ENCODE measurements at regions not wholly inside any gene's neighbourhood (a gene's known extent, or its start where the extent isn't known, plus 50 kb on each side); places are given as distances from the start of the nearest gene placed in this dataset.

DNA sequence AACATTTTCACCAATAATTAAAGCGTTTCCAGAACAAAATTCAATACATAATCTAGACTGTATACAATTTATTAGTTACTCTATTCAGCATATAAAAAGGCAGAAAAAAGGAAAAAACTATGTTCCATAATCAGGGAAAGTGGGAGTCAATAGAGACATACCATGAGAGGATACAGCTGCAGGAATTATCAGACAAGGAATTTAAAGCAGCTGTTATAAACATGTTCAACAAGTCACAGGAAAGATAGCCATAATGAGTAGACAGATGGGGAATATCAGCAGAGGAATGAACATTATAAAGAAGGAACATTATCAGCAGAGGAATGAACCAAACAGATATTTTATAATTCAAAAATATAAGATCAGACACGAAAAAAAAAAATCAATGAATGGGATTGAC is 500.6 kb upstream of the RPS6KA3 start:
- no peak overlapping the region for H3K4me3 ChIP-seq (ENCODE audit: control insufficient read depth, low read depth, low read length)
- no peak for DNase-seq (ENCODE audit: low read depth)
- TF ChIP-seq, protein P1, sequence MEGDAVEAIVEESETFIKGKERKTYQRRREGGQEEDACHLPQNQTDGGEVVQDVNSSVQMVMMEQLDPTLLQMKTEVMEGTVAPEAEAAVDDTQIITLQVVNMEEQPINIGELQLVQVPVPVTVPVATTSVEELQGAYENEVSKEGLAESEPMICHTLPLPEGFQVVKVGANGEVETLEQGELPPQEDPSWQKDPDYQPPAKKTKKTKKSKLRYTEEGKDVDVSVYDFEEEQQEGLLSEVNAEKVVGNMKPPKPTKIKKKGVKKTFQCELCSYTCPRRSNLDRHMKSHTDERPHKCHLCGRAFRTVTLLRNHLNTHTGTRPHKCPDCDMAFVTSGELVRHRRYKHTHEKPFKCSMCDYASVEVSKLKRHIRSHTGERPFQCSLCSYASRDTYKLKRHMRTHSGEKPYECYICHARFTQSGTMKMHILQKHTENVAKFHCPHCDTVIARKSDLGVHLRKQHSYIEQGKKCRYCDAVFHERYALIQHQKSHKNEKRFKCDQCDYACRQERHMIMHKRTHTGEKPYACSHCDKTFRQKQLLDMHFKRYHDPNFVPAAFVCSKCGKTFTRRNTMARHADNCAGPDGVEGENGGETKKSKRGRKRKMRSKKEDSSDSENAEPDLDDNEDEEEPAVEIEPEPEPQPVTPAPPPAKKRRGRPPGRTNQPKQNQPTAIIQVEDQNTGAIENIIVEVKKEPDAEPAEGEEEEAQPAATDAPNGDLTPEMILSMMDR (IDR thresholded peaks at IDR 0.05; ENCODE audit: control insufficient read depth, insufficient read depth, low read depth, low read length, missing control alignments), result no peak

DNA sequence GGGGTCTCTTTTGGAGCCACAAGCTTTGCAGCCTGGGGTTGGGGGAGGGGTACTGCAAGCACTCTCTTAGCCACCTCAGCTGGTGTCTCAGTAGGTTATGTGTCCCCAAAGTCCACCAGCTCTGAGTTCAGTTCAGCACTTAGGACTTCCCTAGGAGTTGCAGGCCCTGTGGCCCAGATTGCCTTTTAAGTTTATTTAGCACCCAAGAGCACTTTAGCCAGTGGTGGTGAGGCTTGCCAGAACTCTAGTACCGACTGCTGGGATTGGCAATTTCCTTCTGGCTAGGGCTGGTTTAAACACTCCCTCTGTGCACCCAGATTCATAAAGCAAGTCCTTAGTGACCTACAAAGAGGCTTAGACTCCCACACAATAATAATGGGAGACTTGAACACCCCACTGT is 489.9 kb upstream of the RPS6KA3 start:
- no peak overlapping the region for H3K4me3 ChIP-seq (ENCODE audit: control insufficient read depth, low read depth, low read length)
- TF ChIP-seq, protein P1 (IDR thresholded peaks at IDR 0.05; ENCODE audit: control insufficient read depth, insufficient read depth, low read depth, low read length, missing control alignments), result no peak
- no peak for DNase-seq (ENCODE audit: low read depth)

DNA sequence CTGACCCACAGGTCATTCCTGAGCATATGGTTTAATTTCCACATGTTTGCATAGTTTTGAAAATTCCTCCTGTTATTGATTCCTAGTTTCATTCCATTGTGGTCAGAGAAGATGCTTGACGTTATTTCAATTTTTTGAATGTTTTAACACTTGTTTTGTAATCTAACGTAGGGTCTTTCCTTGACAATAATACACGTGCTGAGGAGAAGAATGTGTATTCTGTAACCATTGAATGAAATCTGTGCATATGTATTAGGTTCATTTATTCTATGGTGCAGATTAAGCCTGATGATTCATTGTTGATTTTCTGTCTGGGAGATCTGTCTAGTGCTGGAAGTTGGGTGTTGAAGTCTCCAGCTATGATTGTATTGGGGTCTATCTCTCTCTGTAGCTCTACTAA is 486.4 kb upstream of the RPS6KA3 start:
- H3K4me3 ChIP-seq (ENCODE audit: control insufficient read depth, low read depth, low read length), result no peak overlapping the region
- TF ChIP-seq, protein P1 (IDR thresholded peaks at IDR 0.05; ENCODE audit: control insufficient read depth, insufficient read depth, low read depth, low read length, missing control alignments), result no peak
- DNase-seq (ENCODE audit: low read depth), result no peak

DNA sequence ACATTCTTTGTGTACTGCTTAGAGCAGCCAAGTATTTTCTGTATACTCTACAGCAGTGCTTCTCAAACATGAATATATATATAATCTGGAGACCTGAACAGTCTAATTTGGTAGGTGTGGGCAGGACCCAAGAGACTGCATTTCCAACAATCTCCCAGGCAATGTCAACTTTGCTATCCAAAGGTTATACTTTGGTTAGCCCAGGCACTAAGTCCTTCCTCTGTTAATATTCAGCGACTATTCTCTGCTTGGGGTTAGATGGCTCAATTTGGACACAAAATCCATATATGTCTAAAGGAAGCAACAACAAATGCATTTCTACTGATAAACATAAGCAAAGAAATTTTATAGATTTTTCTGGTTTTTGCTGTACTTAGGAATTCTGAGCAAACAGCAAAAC is 480.0 kb upstream of the RPS6KA3 start:
- TF ChIP-seq, protein P1 (IDR thresholded peaks at IDR 0.05; ENCODE audit: control insufficient read depth, insufficient read depth, low read depth, low read length, missing control alignments), result no peak
- no peak for DNase-seq (ENCODE audit: low read depth)

DNA sequence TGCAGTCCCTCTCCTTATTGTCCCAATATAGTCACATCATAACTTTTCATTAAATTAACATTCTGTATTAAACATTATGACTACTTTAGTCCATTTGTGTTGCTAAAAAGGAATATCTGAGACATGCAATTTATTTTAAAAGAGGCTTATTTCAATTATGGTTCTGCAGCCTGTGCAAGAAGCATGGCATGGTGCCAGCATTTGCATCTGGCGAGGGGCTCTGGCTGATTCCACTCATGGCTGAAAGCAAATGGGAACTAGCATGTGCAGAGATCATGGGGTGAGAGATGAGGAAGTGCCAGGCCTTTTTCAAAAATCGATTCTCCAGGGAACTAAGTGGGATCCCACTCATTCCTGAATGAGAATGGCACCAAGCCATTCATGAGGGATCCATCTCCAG is 476.3 kb upstream of the RPS6KA3 start:
- TF ChIP-seq, protein P1 (IDR thresholded peaks at IDR 0.05; ENCODE audit: control insufficient read depth, insufficient read depth, low read depth, low read length, missing control alignments), result no peak
- no peak overlapping the region for H3K4me3 ChIP-seq (ENCODE audit: control insufficient read depth, low read depth, low read length)
- DNase-seq (ENCODE audit: low read depth), result no peak

More for the DNA sequence above, 480.0 kb upstream of the RPS6KA3 start:
- no peak overlapping the region for H3K4me3 ChIP-seq (ENCODE audit: control insufficient read depth, low read depth, low read length)

DNA sequence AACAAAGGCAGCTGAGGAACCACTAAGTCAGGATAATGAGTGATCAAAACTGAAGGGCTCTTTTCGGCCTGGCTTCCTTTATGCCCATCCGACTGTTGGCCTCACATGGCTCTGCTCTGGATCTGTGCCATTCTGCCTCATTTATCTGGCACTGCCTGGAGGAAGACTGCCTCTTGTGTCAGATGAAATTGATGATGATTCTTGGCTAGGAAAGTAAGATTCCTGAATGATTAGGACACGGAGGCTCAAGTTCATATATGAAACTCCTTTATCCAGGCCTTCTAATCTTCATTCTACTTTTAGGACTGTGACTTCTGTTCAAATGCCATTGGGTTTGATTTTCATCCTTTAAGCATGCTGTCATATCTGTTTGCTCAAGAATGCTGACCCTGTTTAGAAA is 475.4 kb upstream of the RPS6KA3 start:
- no peak overlapping the region for H3K4me3 ChIP-seq (ENCODE audit: control insufficient read depth, low read depth, low read length)
- DNase-seq (ENCODE audit: low read depth), result no peak
- TF ChIP-seq, protein P1 (IDR thresholded peaks at IDR 0.05; ENCODE audit: control insufficient read depth, insufficient read depth, low read depth, low read length, missing control alignments), result no peak

DNA sequence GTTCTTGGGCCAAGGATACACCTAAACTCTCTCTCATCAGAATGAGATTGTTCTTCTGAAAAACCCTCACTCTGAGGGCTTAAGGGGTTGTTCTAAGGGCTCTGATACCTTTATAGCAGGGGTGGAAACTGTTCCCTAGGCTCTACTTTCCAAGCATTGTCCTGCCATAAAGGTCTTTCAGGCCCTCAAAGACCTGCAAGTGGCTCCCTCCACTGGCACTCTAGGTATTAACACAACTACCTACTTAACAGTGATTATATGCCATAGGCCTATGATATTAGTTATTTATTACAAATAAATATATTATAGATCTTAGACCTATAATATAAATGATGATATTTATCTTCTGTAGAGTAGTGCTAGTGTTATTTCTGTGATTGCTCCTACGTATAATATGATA is 473.7 kb upstream of the RPS6KA3 start:
- no peak for DNase-seq (ENCODE audit: low read depth)
- H3K4me3 ChIP-seq (ENCODE audit: control insufficient read depth, low read depth, low read length), result no peak overlapping the region
- TF ChIP-seq, protein P1 (IDR thresholded peaks at IDR 0.05; ENCODE audit: control insufficient read depth, insufficient read depth, low read depth, low read length, missing control alignments), result no peak
